Fibroblast of lung (primary cell): ENCODE measurements at regions not wholly inside any gene's neighbourhood (a gene's known extent, or its start where the extent isn't known, plus 50 kb on each side); places are given as distances from the start of the nearest gene placed in this dataset.

Experiments
- EZH2 ChIP-seq: IDR thresholded peaks from 2 replicates; pipeline ENCODE4 v1.5.1; 2012; ENCODE audit warnings: low read length, control low read depth, mild to moderate bottlenecking; ENCODE audit errors: missing control alignments
- TF ChIP-seq, protein P1 (sequence below), 2 donors: IDR thresholded peaks in 1 of 2; conservative IDR thresholded peaks in 1 of 2; 1 replicate in 1 of 2; 2 replicates in 1 of 2; pipeline ENCODE4 v1.5.1; 2011 to 2012; ENCODE audit warnings: low read length in 2 of 2, control low read depth in 1 of 2, inconsistent platforms in 1 of 2, low read depth in 1 of 2, mild to moderate bottlenecking in 1 of 2

DNA sequence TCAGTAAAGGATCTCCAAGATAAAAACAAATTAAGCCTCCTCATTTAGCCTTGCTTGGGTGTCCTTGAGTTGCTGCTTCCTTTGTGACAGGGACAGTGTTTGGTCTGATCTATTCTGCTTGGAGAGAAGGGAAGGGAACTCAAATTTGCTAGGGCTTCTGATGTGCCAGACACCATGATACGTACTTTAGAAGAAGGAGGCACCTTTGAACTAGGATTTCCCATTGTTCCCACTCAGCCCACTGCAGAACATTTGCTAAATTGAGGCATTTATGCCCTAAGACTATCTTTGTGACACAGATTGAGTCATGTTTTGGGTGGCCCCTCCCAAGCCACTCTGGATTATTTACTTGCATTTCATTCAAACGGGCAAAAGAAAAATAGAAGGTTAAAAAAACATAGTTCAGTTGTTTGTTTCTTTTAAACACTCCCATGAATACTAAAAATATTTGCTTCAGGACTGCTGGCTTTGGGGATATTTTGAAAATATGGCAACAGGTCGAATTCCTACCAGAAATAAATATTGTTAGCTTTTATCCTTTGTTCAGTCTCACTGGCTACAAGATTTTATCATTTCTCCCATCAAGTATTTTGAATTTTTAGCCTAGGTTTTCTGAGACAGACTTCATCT is 81.9 kb upstream of the WLS start:
- no peak for TF ChIP-seq EZH2
- TF ChIP-seq, protein P1, sequence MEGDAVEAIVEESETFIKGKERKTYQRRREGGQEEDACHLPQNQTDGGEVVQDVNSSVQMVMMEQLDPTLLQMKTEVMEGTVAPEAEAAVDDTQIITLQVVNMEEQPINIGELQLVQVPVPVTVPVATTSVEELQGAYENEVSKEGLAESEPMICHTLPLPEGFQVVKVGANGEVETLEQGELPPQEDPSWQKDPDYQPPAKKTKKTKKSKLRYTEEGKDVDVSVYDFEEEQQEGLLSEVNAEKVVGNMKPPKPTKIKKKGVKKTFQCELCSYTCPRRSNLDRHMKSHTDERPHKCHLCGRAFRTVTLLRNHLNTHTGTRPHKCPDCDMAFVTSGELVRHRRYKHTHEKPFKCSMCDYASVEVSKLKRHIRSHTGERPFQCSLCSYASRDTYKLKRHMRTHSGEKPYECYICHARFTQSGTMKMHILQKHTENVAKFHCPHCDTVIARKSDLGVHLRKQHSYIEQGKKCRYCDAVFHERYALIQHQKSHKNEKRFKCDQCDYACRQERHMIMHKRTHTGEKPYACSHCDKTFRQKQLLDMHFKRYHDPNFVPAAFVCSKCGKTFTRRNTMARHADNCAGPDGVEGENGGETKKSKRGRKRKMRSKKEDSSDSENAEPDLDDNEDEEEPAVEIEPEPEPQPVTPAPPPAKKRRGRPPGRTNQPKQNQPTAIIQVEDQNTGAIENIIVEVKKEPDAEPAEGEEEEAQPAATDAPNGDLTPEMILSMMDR (conservative IDR thresholded peaks at IDR 0.05 in 1 of 2, IDR thresholded peaks at IDR 0.05 in 1 of 2; ENCODE audit: low read depth in 1 of 2, low read length in 2 of 2), result no peak
